ENCODE measurements at regions not wholly inside any gene's neighbourhood (a gene's known extent, or its start where the extent isn't known, plus 50 kb on each side); places are given as distances from the start of the nearest gene placed in this dataset.

- Histone ChIP-seq H3K27ac (ENCODE audit: low read length) (no peak overlapping the region), H3K9me3 (ENCODE audit: control insufficient read depth, low read depth, low read length) (no peaks in the 10 kb centered on the region), H3K4me3 (ENCODE audit: low read length) (no peak overlapping the region), H3K4me1 (ENCODE audit: control insufficient read depth, low read depth, low read length) (no peaks in the 10 kb centered on the region), H3K27me3 (ENCODE audit: control insufficient read depth, insufficient read depth, low read length) (no peaks in the 10 kb centered on the region), H3K9ac (ENCODE audit: low read length) (no peak overlapping the region), H3K36me3 (ENCODE audit: control insufficient read depth, low read depth, low read length) (no peaks in the 10 kb centered on the region)
These were observed 390.3 kb upstream of the DCN start for GRCh38 chr12:91572869-91573268.

DNA sequence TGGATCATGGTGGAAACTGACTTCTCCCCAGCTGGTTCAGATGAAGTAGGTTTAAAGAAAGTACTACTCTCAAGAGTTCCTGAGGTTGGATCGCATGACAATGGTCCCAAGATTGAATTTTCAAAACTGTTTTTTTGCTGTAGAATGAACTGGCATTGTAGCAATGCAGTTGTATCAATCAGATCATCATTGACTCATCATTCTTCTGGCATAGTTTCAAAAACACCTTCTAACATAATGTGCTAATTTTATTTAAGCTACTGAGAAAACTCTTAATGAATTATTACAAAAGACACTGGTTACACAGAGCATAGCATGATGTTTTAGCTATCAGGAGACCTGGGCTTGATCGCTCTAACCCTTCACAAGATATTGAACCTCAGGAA lies 384.5 kb upstream of the DCN start:
- H3K4me3 ChIP-seq (ENCODE audit: low read length), result no peak overlapping the region
- H3K4me1 ChIP-seq (ENCODE audit: control insufficient read depth, low read depth, low read length), result no peaks in the 10 kb centered on the region
- no peaks in the 10 kb centered on the region for H3K36me3 ChIP-seq (ENCODE audit: control insufficient read depth, low read depth, low read length)

DNA sequence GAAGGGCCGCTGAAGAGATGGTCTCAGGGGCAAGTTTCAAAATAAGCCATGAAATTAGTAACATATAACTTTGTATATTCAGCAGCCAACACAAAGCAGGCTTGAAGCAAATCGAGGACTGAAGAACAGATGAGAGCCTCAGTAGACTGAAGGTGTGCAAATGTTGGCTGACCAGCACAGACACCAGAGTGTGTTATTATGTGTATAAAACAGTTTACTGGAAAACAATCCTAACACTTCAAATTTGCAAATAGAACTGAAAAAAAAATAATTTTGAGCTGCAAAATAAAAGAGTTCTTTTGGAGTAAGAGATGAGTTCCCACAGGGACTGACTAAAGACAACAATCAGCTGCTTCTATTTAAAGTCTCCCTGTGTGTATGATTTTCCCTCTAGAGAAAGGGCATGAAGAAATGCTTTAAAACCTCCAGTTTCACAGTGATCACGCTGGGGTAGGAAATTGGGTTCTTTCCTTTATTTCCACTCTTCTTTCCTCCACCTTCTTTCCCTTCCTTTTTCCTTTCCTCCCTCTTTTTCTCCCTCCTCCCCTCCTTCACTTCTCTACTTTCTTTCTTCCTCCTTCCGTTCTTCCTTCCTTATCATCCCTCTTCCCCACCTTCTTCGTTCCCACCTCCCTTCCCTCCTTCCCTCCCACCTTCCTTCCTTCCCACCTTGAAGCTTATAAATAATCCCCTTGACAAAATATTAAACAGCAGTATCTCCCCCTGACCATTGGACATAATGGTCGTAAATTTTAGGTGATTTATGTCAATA lies 383.9 kb upstream of the DCN start:
- H3K4me3 ChIP-seq (ENCODE audit: low read length), result no peak overlapping the region
- no peaks in the 10 kb centered on the region for H3K4me1 ChIP-seq (ENCODE audit: control insufficient read depth, low read depth, low read length)
- no peak overlapping the region for H3K27ac ChIP-seq (ENCODE audit: low read length)
- H3K27me3 ChIP-seq (ENCODE audit: control insufficient read depth, insufficient read depth, low read length), result no peaks in the 10 kb centered on the region
- H3K36me3 ChIP-seq (ENCODE audit: control insufficient read depth, low read depth, low read length), result no peaks in the 10 kb centered on the region
- no peaks in the 10 kb centered on the region for H3K9me3 ChIP-seq (ENCODE audit: control insufficient read depth, low read depth, low read length)
- no peak overlapping the region for H3K9ac ChIP-seq (ENCODE audit: low read length)

More for the DNA sequence above, 384.5 kb upstream of the DCN start:
- H3K9ac ChIP-seq (ENCODE audit: low read length), result no peak overlapping the region
- no peaks in the 10 kb centered on the region for H3K27me3 ChIP-seq (ENCODE audit: control insufficient read depth, insufficient read depth, low read length)
- no peak overlapping the region for H3K27ac ChIP-seq (ENCODE audit: low read length)
- no peaks in the 10 kb centered on the region for H3K9me3 ChIP-seq (ENCODE audit: control insufficient read depth, low read depth, low read length)

GRCh38 chr12:91565846-91566245 lies 383.2 kb upstream of the DCN start:
- no peak overlapping the region for H3K27ac ChIP-seq (ENCODE audit: low read length)
- H3K36me3 ChIP-seq (ENCODE audit: control insufficient read depth, low read depth, low read length), result no peaks in the 10 kb centered on the region
- no peak overlapping the region for H3K4me3 ChIP-seq (ENCODE audit: low read length)
- H3K4me1 ChIP-seq (ENCODE audit: control insufficient read depth, low read depth, low read length), result no peaks in the 10 kb centered on the region
- no peaks in the 10 kb centered on the region for H3K27me3 ChIP-seq (ENCODE audit: control insufficient read depth, insufficient read depth, low read length)
- H3K9ac ChIP-seq (ENCODE audit: low read length), result no peak overlapping the region
- H3K9me3 ChIP-seq (ENCODE audit: control insufficient read depth, low read depth, low read length), result no peaks in the 10 kb centered on the region

DNA sequence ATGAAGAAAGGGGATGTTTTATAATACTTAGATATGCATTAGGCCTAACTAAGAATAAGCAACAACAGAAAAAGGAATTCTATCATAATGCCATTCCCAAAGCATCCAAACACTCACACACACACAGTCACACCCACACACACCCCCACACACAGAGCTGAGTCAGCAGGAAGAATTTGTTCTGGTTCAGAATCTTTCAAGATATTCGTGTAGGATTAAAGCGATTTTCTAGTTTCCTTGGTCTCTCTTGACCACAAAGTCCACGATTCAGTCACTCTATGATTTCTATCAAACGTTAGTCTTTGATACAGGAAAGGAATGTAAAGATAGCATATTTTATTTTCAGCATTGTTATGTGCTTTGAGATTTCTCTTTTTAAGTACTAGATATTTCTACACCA lies 382.6 kb upstream of the DCN start:
- H3K36me3 ChIP-seq (ENCODE audit: control insufficient read depth, low read depth, low read length), result no peaks in the 10 kb centered on the region
- no peak overlapping the region for H3K4me3 ChIP-seq (ENCODE audit: low read length)
- no peaks in the 10 kb centered on the region for H3K9me3 ChIP-seq (ENCODE audit: control insufficient read depth, low read depth, low read length)
- no peak overlapping the region for H3K27ac ChIP-seq (ENCODE audit: low read length)
- H3K27me3 ChIP-seq (ENCODE audit: control insufficient read depth, insufficient read depth, low read length), result no peaks in the 10 kb centered on the region
- no peaks in the 10 kb centered on the region for H3K4me1 ChIP-seq (ENCODE audit: control insufficient read depth, low read depth, low read length)
- no peak overlapping the region for H3K9ac ChIP-seq (ENCODE audit: low read length)

- Histone ChIP-seq H3K9ac (ENCODE audit: low read length) (no peak overlapping the region), H3K4me3 (ENCODE audit: low read length) (no peak overlapping the region), H3K27me3 (ENCODE audit: control insufficient read depth, insufficient read depth, low read length) (no peaks in the 10 kb centered on the region), H3K4me1 (ENCODE audit: control insufficient read depth, low read depth, low read length) (no peaks in the 10 kb centered on the region), H3K9me3 (ENCODE audit: control insufficient read depth, low read depth, low read length) (no peaks in the 10 kb centered on the region), H3K36me3 (ENCODE audit: control insufficient read depth, low read depth, low read length) (no peaks in the 10 kb centered on the region), H3K27ac (ENCODE audit: low read length) (no peak overlapping the region)
These were observed 380.6 kb upstream of the DCN start for GRCh38 chr12:91563011-91563765.

- no peak overlapping the region for H3K4me3 ChIP-seq (ENCODE audit: low read length)
- no peaks in the 10 kb centered on the region for H3K27me3 ChIP-seq (ENCODE audit: control insufficient read depth, insufficient read depth, low read length)
- no peaks in the 10 kb centered on the region for H3K4me1 ChIP-seq (ENCODE audit: control insufficient read depth, low read depth, low read length)
- H3K27ac ChIP-seq (ENCODE audit: low read length), result no peak overlapping the region
- no peak overlapping the region for H3K9ac ChIP-seq (ENCODE audit: low read length)
- no peaks in the 10 kb centered on the region for H3K36me3 ChIP-seq (ENCODE audit: control insufficient read depth, low read depth, low read length)
- H3K9me3 ChIP-seq (ENCODE audit: control insufficient read depth, low read depth, low read length), result no peaks in the 10 kb centered on the region
These were observed 379.9 kb upstream of the DCN start for GRCh38 chr12:91562476-91562875.

- Histone ChIP-seq H3K27me3 (ENCODE audit: control insufficient read depth, insufficient read depth, low read length) (no peaks in the 10 kb centered on the region), H3K9me3 (ENCODE audit: control insufficient read depth, low read depth, low read length) (no peaks in the 10 kb centered on the region), H3K9ac (ENCODE audit: low read length) (no peak overlapping the region), H3K36me3 (ENCODE audit: control insufficient read depth, low read depth, low read length) (no peaks in the 10 kb centered on the region), H3K4me1 (ENCODE audit: control insufficient read depth, low read depth, low read length) (no peaks in the 10 kb centered on the region), H3K27ac (ENCODE audit: low read length) (no peak overlapping the region), H3K4me3 (ENCODE audit: low read length) (no peak overlapping the region)
These were observed 379.3 kb upstream of the DCN start for GRCh38 chr12:91561958-91562325.

- H3K4me1 ChIP-seq (ENCODE audit: control insufficient read depth, low read depth, low read length), result no peaks in the 10 kb centered on the region
- H3K27ac ChIP-seq (ENCODE audit: low read length), result no peak overlapping the region
- H3K4me3 ChIP-seq (ENCODE audit: low read length), result no peak overlapping the region
- H3K9me3 ChIP-seq (ENCODE audit: control insufficient read depth, low read depth, low read length), result no peaks in the 10 kb centered on the region
- no peak overlapping the region for H3K9ac ChIP-seq (ENCODE audit: low read length)
- H3K36me3 ChIP-seq (ENCODE audit: control insufficient read depth, low read depth, low read length), result no peaks in the 10 kb centered on the region
- H3K27me3 ChIP-seq (ENCODE audit: control insufficient read depth, insufficient read depth, low read length), result no peaks in the 10 kb centered on the region
These were observed 378.8 kb upstream of the DCN start for GRCh38 chr12:91561301-91561957.

DNA sequence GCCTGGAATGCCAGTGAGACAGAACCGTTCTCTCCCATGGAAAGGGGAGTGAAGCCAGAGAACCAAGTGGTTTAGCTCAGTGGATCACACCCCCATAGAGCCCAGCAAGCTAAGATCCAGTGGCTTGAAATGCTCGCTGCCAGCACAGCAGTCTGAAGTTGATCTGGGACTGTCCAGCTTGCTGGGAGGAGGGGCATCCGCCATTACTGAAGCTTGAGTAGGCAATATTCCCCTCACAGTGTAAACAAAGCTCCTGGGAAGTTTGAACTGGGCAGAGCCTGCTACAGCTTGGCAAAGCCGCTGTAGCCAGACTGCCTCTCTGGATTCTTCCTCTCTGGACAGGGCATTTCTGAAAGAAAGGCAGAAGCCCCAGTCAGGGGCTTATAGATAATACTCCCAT lies 374.3 kb upstream of the DCN start:
- Histone ChIP-seq H3K4me1 (ENCODE audit: control insufficient read depth, low read depth, low read length) (no peaks in the 10 kb centered on the region), H3K4me3 (ENCODE audit: low read length) (no peak overlapping the region), H3K36me3 (ENCODE audit: control insufficient read depth, low read depth, low read length) (no peaks in the 10 kb centered on the region), H3K27ac (ENCODE audit: low read length) (no peak overlapping the region), H3K9ac (ENCODE audit: low read length) (no peak overlapping the region), H3K9me3 (ENCODE audit: control insufficient read depth, low read depth, low read length) (no peaks in the 10 kb centered on the region), H3K27me3 (ENCODE audit: control insufficient read depth, insufficient read depth, low read length) (no peaks in the 10 kb centered on the region)

DNA sequence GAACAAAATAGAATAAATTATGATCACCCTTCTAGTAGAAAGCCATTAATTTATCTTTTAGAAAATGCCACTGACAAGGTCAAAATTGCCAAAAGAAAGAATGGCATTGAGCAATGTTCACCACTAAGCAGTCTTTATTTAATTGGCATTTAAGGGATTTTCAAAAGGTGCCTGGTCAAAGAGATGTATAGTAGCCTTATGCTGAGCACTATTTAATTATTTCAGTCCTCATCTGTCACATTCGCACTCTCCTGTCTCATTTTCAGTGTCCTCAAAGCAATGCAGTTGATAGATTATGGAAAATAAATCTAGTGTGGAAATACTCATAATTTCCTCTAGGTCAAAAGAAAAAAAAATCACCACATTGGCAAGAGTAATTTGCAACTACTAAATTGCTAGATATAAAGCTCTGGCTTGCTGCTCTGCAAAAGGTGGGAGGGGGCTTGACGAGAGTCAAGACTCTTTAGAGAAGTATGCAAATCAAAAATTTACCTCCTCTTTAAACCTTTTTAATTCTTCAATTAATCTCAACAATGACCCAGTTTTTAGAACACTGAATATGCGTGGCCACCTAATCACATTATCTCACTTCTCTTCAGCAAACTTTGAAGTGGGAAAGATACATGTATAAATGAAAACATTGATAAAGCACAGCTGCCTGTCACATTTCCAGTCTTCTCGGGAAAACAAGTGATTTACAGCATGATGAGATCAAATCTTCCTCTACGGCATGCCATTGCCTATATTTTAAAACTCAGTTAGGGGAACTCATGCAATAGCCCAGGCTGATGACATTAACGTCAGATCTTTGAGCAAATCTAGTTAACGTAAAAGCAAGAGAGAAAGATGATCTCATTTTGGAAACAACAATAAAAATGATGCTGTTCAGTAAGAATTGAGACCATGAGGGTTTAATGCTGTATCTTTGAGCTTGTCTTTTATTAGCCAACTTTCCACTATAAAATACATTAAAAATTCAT lies 373.1 kb upstream of the DCN start:
- no peaks in the 10 kb centered on the region for H3K36me3 ChIP-seq (ENCODE audit: control insufficient read depth, low read depth, low read length)
- no peaks in the 10 kb centered on the region for H3K4me1 ChIP-seq (ENCODE audit: control insufficient read depth, low read depth, low read length)
- no peaks in the 10 kb centered on the region for H3K27me3 ChIP-seq (ENCODE audit: control insufficient read depth, insufficient read depth, low read length)
- no peaks in the 10 kb centered on the region for H3K9me3 ChIP-seq (ENCODE audit: control insufficient read depth, low read depth, low read length)
- no peak overlapping the region for H3K9ac ChIP-seq (ENCODE audit: low read length)
- no peak overlapping the region for H3K27ac ChIP-seq (ENCODE audit: low read length)
- no peak overlapping the region for H3K4me3 ChIP-seq (ENCODE audit: low read length)
